ENCODE measurements at regions not wholly inside any gene's neighbourhood (a gene's known extent, or its start where the extent isn't known, plus 50 kb on each side); places are given as distances from the start of the nearest gene placed in this dataset.

DNA sequence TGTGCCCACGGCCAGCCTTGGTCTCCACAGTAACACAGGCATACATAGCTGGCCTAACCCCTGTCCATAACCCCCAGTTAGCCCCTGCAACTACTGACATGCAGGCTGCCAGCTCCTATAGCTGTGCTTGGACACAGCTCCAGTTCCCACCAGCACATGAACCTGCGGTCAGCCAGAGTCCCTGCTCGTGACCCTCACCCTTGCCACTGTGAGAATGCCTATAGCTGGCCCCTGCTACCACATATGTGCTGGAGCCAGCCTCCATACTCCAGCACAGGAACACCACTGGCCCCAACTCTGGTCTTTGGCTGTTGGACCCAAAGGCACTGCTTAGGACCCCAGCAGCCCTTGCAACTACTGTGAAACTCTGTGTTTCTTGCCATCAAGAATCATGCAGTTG is 930.9 kb downstream of the ADGRL3 start:
- TF ChIP-seq POLR2A (IDR thresholded peaks at IDR 0.05; ENCODE audit: low read length) (no peak), GATA1 (IDR thresholded peaks at IDR 0.05; ENCODE audit: low read depth, low read length) (no peak)

All from erythroblast (primary cell).